Panc1 (cell line): ENCODE measurements at regions not wholly inside any gene's neighbourhood (a gene's known extent, or its start where the extent isn't known, plus 50 kb on each side); places are given as distances from the start of the nearest gene placed in this dataset.

ENCODE experiments used
- ATAC-seq: fragments of 200-7000 bp; cut with Tn5 transposase; 2 replicates; pipeline ENCODE4 v1.9.1; 2020; ENCODE audit warnings: mild to moderate bottlenecking, moderate library complexity
- BruUV-seq: library from RNA; stranded (reverse); fragments of 400-500 nt; replicated peaks from 2 replicates; lab custom pipeline; 2021; lab: Mats Ljungman, UMichigan
- CTCF ChIA-PET: fragments of 300-600 bp; sonication (Branson Sonifier 250); formaldehyde crosslinking; loops from one replicate; lab custom pipeline; 2022; ENCODE audit warnings: antibody characterized with exemption; lab: Charles Lee
- POLR2A ChIA-PET: fragments of 300-600 bp; sonication (Branson Sonifier 250); formaldehyde crosslinking; loops from one replicate; lab custom pipeline; 2022; ENCODE audit warnings: antibody characterized with exemption; lab: Charles Lee
- DNase-seq: peaks from one replicate; pipeline ENCODE4 v3.0.0-alpha.2; 2010; ENCODE audit warnings: low read depth, low spot score
- H3K27ac ChIP-seq: 2 replicates; pipeline ENCODE4 v1.5.1; 2011; ENCODE audit warnings: mild to moderate bottlenecking, low read length, inconsistent platforms
- H3K27me3 ChIP-seq: fragments of 200-500 bp; sonication (Bioruptor generic); 2 replicates; pipeline ENCODE4 v1.6.0; 2014; ENCODE audit warnings: low read length, inconsistent platforms; ENCODE audit not compliant: control insufficient read depth, insufficient read depth
- H3K36me3 ChIP-seq: fragments of 200-500 bp; sonication (Bioruptor generic); 2 replicates; pipeline ENCODE4 v1.5.1; 2014; ENCODE audit warnings: inconsistent platforms, mild to moderate bottlenecking, low read length, moderate library complexity; ENCODE audit not compliant: control insufficient read depth, insufficient read depth
- H3K4me1 ChIP-seq: 2 replicates; pipeline ENCODE4 v1.5.1; 2011; ENCODE audit warnings: inconsistent platforms, mild to moderate bottlenecking, low read length, moderate library complexity; ENCODE audit not compliant: control insufficient read depth, insufficient read depth
- H3K4me3 ChIP-seq, 2 experiments: 2 replicates each; pipeline ENCODE4 v1.5.1; 2011 to 2012; ENCODE audit warnings: low read depth in 2 of 2, low read length in 2 of 2, mild to moderate bottlenecking in 2 of 2, inconsistent platforms in 1 of 2, moderate library complexity in 1 of 2
- H3K9me3 ChIP-seq: fragments of 200-500 bp; sonication (Bioruptor generic); 2 replicates; pipeline ENCODE4 v1.5.1; 2014; ENCODE audit warnings: low read depth, mild to moderate bottlenecking, inconsistent platforms, low read length, moderate library complexity; ENCODE audit not compliant: control insufficient read depth, insufficient read depth
- CTCF ChIP-seq: fragments of 450-650 bp; IDR thresholded peaks from 2 replicates; pipeline ENCODE4 v1.5.1; 2017; ENCODE audit warnings: mild to moderate bottlenecking
- POLR2AphosphoS5 ChIP-seq: IDR thresholded peaks from 2 replicates; pipeline ENCODE4 v1.6.1; 2012; ENCODE audit warnings: mild to moderate bottlenecking, low read depth, low read length, moderate library complexity
- SIN3A ChIP-seq: IDR thresholded peaks from 2 replicates; pipeline ENCODE4 v1.6.1; 2012; ENCODE audit warnings: low read depth, mild to moderate bottlenecking, low read length, moderate library complexity, borderline replicate concordance; ENCODE audit not compliant: insufficient read depth
- TCF7L2 ChIP-seq: IDR thresholded peaks from 2 replicates; pipeline ENCODE4 v1.6.1; 2011; ENCODE audit warnings: mild to moderate bottlenecking, low read depth, low read length, inconsistent platforms
- in situ Hi-C: cut with HindIII; loops from 2 replicates; pipeline ENCODE4 v1.10.0; 2016; ENCODE audit warnings: low sequenced_read_pairs, low pct_unique_long_range_greater_than_20kb
- intact Hi-C: fragments of 100-400 bp; cut with micrococcal nuclease; formaldehyde crosslinking; loops from one replicate; pipeline ENCODE4 v1.10.0; 2022; ENCODE audit not compliant: unreplicated experiment
- TF ChIP-seq, protein P1 (sequence below), 2 experiments: IDR thresholded peaks; 2 replicates each; pipeline ENCODE4 v1.6.1; 2011 to 2012; ENCODE audit warnings: low read depth in 2 of 2, control low read depth in 1 of 2, low read length in 1 of 2, mild to moderate bottlenecking in 1 of 2, moderate library complexity in 1 of 2; ENCODE audit not compliant: insufficient read depth in 1 of 2

- BruUV-seq: no TSS peak
- CTCF ChIA-PET: no interaction called here
- POLR2A ChIA-PET: no interaction called here
- Histone ChIP-seq H3K27ac (no peak overlapping the region), H3K4me3 (no peak overlapping the region), H3K36me3 (no peaks in the 10 kb centered on the region), H3K27me3 (no peaks in the 10 kb centered on the region), H3K9me3 (no peaks in the 10 kb centered on the region), H3K4me1 (no peaks in the 10 kb centered on the region)
- in situ Hi-C loops (no loop called here), intact Hi-C loops (no loop called here)
- DNase-seq (no peak), ATAC-seq (no peak)
- TF ChIP-seq TCF7L2 (no peak), SIN3A (no peak), CTCF (no peak), POLR2AphosphoS5 (no peak)
- TF ChIP-seq, protein P1, sequence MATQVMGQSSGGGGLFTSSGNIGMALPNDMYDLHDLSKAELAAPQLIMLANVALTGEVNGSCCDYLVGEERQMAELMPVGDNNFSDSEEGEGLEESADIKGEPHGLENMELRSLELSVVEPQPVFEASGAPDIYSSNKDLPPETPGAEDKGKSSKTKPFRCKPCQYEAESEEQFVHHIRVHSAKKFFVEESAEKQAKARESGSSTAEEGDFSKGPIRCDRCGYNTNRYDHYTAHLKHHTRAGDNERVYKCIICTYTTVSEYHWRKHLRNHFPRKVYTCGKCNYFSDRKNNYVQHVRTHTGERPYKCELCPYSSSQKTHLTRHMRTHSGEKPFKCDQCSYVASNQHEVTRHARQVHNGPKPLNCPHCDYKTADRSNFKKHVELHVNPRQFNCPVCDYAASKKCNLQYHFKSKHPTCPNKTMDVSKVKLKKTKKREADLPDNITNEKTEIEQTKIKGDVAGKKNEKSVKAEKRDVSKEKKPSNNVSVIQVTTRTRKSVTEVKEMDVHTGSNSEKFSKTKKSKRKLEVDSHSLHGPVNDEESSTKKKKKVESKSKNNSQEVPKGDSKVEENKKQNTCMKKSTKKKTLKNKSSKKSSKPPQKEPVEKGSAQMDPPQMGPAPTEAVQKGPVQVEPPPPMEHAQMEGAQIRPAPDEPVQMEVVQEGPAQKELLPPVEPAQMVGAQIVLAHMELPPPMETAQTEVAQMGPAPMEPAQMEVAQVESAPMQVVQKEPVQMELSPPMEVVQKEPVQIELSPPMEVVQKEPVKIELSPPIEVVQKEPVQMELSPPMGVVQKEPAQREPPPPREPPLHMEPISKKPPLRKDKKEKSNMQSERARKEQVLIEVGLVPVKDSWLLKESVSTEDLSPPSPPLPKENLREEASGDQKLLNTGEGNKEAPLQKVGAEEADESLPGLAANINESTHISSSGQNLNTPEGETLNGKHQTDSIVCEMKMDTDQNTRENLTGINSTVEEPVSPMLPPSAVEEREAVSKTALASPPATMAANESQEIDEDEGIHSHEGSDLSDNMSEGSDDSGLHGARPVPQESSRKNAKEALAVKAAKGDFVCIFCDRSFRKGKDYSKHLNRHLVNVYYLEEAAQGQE (IDR thresholded peaks at IDR 0.05; ENCODE audit: insufficient read depth in 1 of 2, low read depth in 2 of 2, low read length in 1 of 2): no peak
Observed at GRCh38 chr13:99863789-99864626, 107.6 kb downstream of the ZIC5 start.

GRCh38 chr13:99862244-99862643 is 109.3 kb downstream of the ZIC5 start:
- DNase-seq: no peak
- BruUV-seq: no TSS peak
- ChIA-PET POLR2A (no interaction called here), CTCF (no interaction called here)
- Histone ChIP-seq H3K27ac (no peak overlapping the region), H3K4me3 (no peak overlapping the region), H3K36me3 (no peaks in the 10 kb centered on the region), H3K27me3 (no peaks in the 10 kb centered on the region), H3K4me1 (no peaks in the 10 kb centered on the region), H3K9me3 (no peaks in the 10 kb centered on the region)
- TF ChIP-seq CTCF: no peak
- TF ChIP-seq SIN3A: no peak
- TF ChIP-seq, protein P1 (IDR thresholded peaks at IDR 0.05; ENCODE audit: insufficient read depth in 1 of 2, low read depth in 2 of 2, low read length in 1 of 2): no peak
- no peak for TF ChIP-seq TCF7L2
- no peak for TF ChIP-seq POLR2AphosphoS5
- ATAC-seq: no peak
- intact Hi-C loops: no loop called here
- in situ Hi-C loops: no loop called here
